Fibroblast of the aortic adventitia (primary cell): ENCODE measurements at regions not wholly inside any gene's neighbourhood (a gene's known extent, or its start where the extent isn't known, plus 50 kb on each side); places are given as distances from the start of the nearest gene placed in this dataset.

ENCODE experiments used
- DNase-seq: peaks from one replicate; pipeline ENCODE4 v3.0.0-alpha.2; 2010; ENCODE audit warnings: low read depth
- H3K4me3 ChIP-seq: 2 replicates; pipeline ENCODE4 v1.5.1; 2011; ENCODE audit warnings: low read depth, mild to moderate bottlenecking, control low read depth, low read length, moderate library complexity
- CTCF ChIP-seq: IDR thresholded peaks from 2 replicates; pipeline ENCODE4 v1.5.1; 2011; ENCODE audit warnings: mild to moderate bottlenecking, low read length, control low read depth, inconsistent platforms; ENCODE audit not compliant: insufficient read depth

- no peak for DNase-seq
- H3K4me3 ChIP-seq: no peak overlapping the region
- no peak for TF ChIP-seq CTCF
Measured at GRCh38 chr2:52294628-52295027, 1262.7 kb upstream of the NRXN1 start.

- no peak for TF ChIP-seq CTCF
- no peak for DNase-seq
- no peak overlapping the region for H3K4me3 ChIP-seq
Measured at GRCh38 chr2:52292801-52293200, 1260.9 kb upstream of the NRXN1 start.

GRCh38 chr2:52289741-52290140 is 1257.8 kb upstream of the NRXN1 start:
- no peak for TF ChIP-seq CTCF
- H3K4me3 ChIP-seq: no peak overlapping the region
- no peak for DNase-seq

GRCh38 chr2:52288596-52288995 is 1256.7 kb upstream of the NRXN1 start:
- no peak for DNase-seq
- TF ChIP-seq CTCF: no peak
- H3K4me3 ChIP-seq: no peak overlapping the region

GRCh38 chr2:52269696-52270485 is 1238.0 kb upstream of the NRXN1 start:
- TF ChIP-seq CTCF: no peak
- no peak overlapping the region for H3K4me3 ChIP-seq
- DNase-seq: peak; percentile 19

GRCh38 chr2:52264911-52265310 is 1233.0 kb upstream of the NRXN1 start:
- TF ChIP-seq CTCF: no peak
- H3K4me3 ChIP-seq: no peak overlapping the region
- DNase-seq: no peak

GRCh38 chr2:52264488-52264887 is 1232.6 kb upstream of the NRXN1 start:
- no peak for TF ChIP-seq CTCF
- H3K4me3 ChIP-seq: no peak overlapping the region
- no peak for DNase-seq
